ENCODE measurements at regions not wholly inside any gene's neighbourhood (a gene's known extent, or its start where the extent isn't known, plus 50 kb on each side); places are given as distances from the start of the nearest gene placed in this dataset.

- Histone ChIP-seq H3K79me2 (ENCODE audit: control insufficient read depth in 1 of 2, insufficient read depth in 2 of 2, low read length in 2 of 2) (no peaks in the 10 kb centered on the region), H2BK5ac (ENCODE audit: low read depth, low read length) (no peak overlapping the region), H2BK15ac (ENCODE audit: low read length) (no peak overlapping the region), H3K18ac (ENCODE audit: extremely low read depth, low read length) (no peak overlapping the region), H3K9me3 (ENCODE audit: insufficient read depth in 2 of 2, low read depth in 1 of 2, low read length in 1 of 2) (peaks cover 0 to 8% of the 10 kb centered on the region in 2 experiments; a peak in 2 of 4 replicates), H3K27ac (ENCODE audit: low read depth, low read length) (no peak overlapping the region), H2AFZ (ENCODE audit: low read length) (no peak overlapping the region), H4K91ac (replicated peaks; ENCODE audit: insufficient read length, low read length) (no peak overlapping the region), H2BK120ac (replicated peaks; ENCODE audit: low read depth, low read length) (no peak overlapping the region), H4K8ac (ENCODE audit: extremely low read depth, insufficient read depth, low read length) (no peak overlapping the region), H3K27me3 (replicated peaks in 1 of 4; ENCODE audit: control insufficient read depth in 3 of 4, extremely low read depth in 1 of 4, insufficient read depth in 3 of 4, low read length in 3 of 4) (no peaks in the 10 kb centered on the region), H3K36me3 (ENCODE audit: control insufficient read depth in 2 of 4, insufficient read depth in 4 of 4, low read length in 3 of 4) (no peaks in the 10 kb centered on the region), H4K5ac (ENCODE audit: insufficient read length, low read depth, low read length) (no peak overlapping the region), H3K79me1 (ENCODE audit: low read depth, low read length) (no peaks in the 10 kb centered on the region), H3K56ac (replicated peaks; ENCODE audit: insufficient read length, low read depth, low read length) (no peak overlapping the region), H3K9ac (replicated peaks in 1 of 4; ENCODE audit: extremely low read depth in 1 of 4, low read depth in 3 of 4, low read length in 3 of 4) (no peak overlapping the region), H3K4me1 (replicated peaks in 1 of 4; ENCODE audit: control insufficient read depth in 3 of 4, insufficient read depth in 4 of 4, low read length in 3 of 4) (no peaks in the 10 kb centered on the region), H4K20me1 (replicated peaks in 1 of 2; ENCODE audit: control insufficient read depth in 1 of 2, insufficient read depth in 2 of 2, low read length in 2 of 2) (no peaks in the 10 kb centered on the region), H3K4ac (replicated peaks; ENCODE audit: insufficient read length, low read depth, low read length) (no peak overlapping the region), H2AK5ac (ENCODE audit: low read depth, low read length) (no peak overlapping the region), H3K14ac (ENCODE audit: insufficient read length) (no peak overlapping the region), H3K4me3 (ENCODE audit: extremely low read depth in 1 of 4, insufficient read depth in 2 of 4, low read depth in 3 of 4, low read length in 4 of 4) (no peak overlapping the region), H2BK12ac (ENCODE audit: low read depth, low read length) (no peak overlapping the region), H3K4me2 (ENCODE audit: insufficient read depth in 1 of 2, low read depth in 2 of 2, low read length in 2 of 2) (no peak overlapping the region), H2BK20ac (ENCODE audit: low read length) (no peak overlapping the region), H3K23ac (ENCODE audit: insufficient read length) (no peak overlapping the region), H3K23me2 (ENCODE audit: low read depth, low read length) (no peaks in the 10 kb centered on the region)
- POLR2A ChIA-PET (ENCODE audit: partially characterized antibody), result no interaction called here
- no peak for FAIRE-seq
- CTCF ChIA-PET (ENCODE audit: partially characterized antibody), result no interaction called here
- DNase-seq (ENCODE audit: low read depth in 1 of 2, low spot score in 2 of 2), result no peak
- 89% methylated on average over 5 of the region's 5 CpGs; no CpG with 5 or more reads in 1 of the 2 experiments for WGBS, 2 experiments (ENCODE audit: extremely low coverage in 1 of 2, insufficient coverage in 1 of 2, insufficient read length in 1 of 2, insufficient replicate concordance in 2 of 2, low coverage in 1 of 2, low lambda C conversion rate in 2 of 2, missing lambda C conversion rate in 1 of 2)
- TF ChIP-seq EP300 (IDR thresholded peaks at IDR 0.05; ENCODE audit: borderline replicate concordance in 1 of 2, low read depth in 2 of 2, low read length in 2 of 2) (no peak), ASH2L (IDR thresholded peaks at IDR 0.05; ENCODE audit: low read length) (no peak), MAX (IDR thresholded peaks at IDR 0.05) (no peak), SIRT6 (IDR thresholded peaks at IDR 0.05; ENCODE audit: low read length) (no peak), SUZ12 (IDR thresholded peaks at IDR 0.05; ENCODE audit: low read length) (no peak), RBBP5 (IDR thresholded peaks at IDR 0.05; ENCODE audit: borderline replicate concordance, low read depth, low read length) (no peak), RNF2 (IDR thresholded peaks at IDR 0.05; ENCODE audit: borderline replicate concordance, low read depth, low read length, missing control alignments, poor library complexity, severe bottlenecking) (no peak)
Measured at GRCh38 chr21:24844671-24845070, 762.6 kb downstream of the MRPL39 start.
